SHP77 treated with DMSO at 0.1 percent for 48 hours (cell line): ENCODE measurements at regions not wholly inside any gene's neighbourhood (a gene's known extent, or its start where the extent isn't known, plus 50 kb on each side); places are given as distances from the start of the nearest gene placed in this dataset.
"Not testable (repeated sequence)": the region's sequence is repeated elsewhere in the genome, so short reads cannot be mapped to it uniquely, and the experiment has no call there.

ENCODE experiments used
- DNase-seq: peaks from one replicate; lab custom pipeline; 2025; lab: John Stamatoyannopoulos, UW

- no peak for DNase-seq
These were observed 64.5 kb upstream of the ATXN1 start for GRCh38 chr6:16825784-16826183.

DNA sequence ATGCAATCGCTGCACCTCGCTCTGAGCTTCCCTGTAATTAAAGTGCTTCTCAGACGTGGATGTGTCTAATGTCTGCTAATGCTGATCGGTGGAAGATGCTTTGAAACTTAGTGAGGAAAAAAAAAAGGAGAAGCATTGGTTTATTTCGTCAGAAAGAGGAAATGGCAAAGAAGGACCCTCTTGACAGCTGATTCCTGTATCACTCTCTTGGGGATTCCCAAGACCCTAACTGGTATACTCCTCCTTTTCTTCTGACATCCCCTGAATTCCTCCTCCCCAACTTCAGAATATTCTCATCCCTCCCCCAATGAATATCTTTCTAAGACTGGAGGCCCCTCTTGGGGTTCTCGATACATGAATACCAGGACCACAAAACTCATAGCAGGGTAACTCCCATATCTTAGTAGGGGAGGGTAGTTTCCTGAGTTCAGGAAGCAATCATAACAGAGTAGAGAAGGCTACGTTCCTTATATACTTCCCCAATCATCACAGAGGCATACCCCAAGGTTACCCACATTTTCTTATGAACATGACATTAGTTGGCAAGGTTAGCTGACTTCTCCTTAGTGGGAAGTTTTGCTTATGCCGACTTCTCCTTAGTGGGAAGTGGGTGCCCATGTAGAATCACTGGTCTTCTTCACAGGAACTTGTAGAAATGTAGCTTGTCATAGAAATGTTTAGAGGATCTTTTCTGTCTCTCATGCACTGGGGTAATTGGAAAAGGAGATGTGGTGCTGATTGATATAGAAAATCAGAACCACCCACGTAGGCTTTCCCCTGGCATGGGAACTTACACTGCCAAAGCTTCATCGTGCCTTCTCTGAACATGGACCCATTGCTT lies 63.8 kb upstream of the ATXN1 start:
- DNase-seq, result no peak

GRCh38 chr6:16823718-16824352 lies 62.6 kb upstream of the ATXN1 start:
- no peak for DNase-seq

DNA sequence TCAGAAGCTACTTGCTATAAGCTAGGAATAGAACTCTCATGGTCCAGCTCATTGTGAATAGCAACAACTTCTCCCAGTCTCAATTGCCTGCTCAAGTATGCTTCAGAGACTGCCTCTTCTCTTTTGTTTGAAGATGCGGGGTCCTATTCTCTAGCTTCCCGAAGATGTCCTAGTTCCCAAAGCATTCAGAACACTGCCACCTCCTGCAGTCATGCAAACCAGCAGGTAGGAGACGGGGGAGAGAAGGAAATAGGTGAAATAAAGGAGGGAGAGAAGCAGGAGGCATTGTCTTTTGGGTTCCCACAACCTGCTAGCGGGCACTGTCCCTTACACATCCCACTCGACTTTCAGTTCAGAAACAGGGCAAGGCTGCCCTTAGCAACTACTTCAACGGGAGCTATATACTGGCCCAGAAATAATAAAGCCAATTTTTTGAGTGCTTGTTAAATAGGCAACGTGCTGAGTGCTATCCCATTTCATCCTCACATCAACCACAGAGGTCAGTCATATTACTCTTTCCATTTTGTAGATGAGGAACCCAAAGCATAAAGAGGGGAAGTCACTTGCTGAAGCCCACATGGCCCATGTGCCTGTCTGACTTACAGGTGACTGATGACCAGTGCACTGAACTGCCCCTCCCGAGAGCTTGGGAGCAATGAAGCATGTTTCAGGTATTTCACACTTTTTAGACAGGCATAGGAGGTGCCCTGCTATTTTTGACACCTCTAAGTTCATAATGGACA lies 61.9 kb upstream of the ATXN1 start:
- DNase-seq, result no peak

DNA sequence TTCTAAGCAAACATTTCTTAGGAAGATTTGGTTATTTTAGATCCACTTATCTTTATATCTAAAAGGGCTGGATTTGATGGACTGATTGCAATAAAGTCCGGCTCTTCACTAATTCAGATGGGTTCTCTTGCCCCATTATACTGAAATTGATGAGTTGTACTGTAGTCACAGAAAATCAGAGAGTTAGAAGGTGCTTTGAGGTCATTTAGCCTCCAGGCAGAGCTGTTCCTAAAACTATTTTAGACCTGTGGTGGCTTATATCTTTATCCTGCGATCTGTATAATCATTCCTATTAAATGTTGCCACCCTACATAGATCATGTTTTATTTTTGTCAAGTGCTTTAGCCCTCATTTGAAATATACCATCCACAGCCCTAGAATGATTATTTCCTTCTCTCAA lies 61.3 kb upstream of the ATXN1 start:
- no peak for DNase-seq

DNA sequence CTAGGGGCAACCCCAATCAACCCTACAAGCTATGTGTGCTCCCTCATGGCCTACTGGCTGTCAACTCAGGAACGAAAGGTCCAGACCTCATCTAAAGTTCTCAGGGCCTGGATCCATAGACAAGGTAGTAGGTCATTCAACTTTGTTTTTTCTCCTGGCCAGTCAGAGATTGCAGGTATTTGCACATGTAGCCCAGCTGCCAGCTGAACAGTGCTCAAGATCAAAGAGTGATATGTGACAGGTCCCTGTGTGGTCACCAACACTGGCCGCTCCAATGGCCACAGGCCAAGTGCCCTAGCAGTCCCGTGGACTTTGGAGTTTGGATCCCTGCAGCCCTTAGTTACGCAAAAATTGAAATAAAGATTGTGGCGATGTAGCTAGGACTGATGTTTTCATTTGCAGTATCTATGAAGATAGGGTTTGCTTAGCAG lies 60.6 kb upstream of the ATXN1 start:
- no peak for DNase-seq

- DNase-seq, result not testable (repeated sequence)
These were observed 59.0 kb upstream of the ATXN1 start for GRCh38 chr6:16820262-16820661.

DNA sequence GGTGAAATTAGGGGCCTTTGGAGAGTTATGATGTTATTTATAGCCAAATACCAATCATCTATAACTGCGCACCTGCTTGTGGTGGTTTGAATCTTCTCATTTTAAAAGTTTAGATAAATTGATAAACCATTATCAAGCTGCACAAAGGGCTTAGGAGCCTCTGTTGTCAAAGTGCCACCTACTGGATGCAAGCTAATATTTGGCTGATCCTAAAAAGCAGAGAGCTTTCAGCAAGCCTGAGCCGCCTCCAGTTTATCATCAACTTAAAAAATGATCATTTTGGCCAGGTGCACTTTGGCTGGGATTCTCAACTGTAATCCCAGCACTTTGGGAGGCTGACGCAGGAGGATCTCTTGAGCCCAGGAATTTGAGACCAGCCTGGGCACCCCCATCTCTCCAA lies 58.5 kb upstream of the ATXN1 start:
- no peak for DNase-seq

GRCh38 chr6:16818992-16819626 lies 57.8 kb upstream of the ATXN1 start:
- DNase-seq, result no peak

GRCh38 chr6:16817594-16817993 lies 56.3 kb upstream of the ATXN1 start:
- DNase-seq, result no peak

DNA sequence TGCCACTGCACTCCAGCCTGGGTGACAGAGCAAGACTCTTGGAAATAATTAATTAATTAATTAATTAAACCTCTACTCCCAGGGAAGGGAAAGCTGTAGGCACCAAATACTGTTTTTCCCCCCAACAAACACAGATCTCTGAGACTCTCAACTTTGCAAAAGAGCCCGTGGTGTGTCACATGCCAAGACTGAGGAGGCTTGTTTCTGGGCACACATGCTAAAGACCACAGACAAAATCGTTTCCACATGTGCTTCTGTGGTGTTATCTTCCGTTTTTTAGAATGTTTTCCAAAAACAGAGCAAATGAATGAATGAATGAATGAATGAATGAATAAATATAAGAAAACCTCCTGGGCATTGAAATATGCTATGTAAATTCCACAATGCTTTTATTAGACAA lies 55.6 kb upstream of the ATXN1 start:
- no peak for DNase-seq

DNA sequence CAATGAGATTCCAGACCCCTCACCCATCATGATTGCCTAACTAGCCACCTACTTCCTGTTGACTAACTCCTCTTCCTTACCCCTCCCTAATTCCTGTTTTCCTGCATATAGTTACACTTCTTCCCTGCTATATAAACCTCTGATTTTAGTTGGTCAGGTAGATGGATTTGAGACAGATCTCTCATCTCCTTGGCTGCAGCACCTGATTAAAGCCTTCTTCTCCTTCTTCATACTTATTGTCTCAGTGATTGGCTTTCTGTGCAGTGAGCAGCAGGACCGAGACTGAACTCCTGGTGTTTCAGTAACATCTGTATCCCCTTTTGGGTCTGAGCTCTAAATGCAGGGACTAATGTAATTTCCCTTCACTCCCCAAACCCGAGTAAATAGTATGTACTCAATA lies 51.7 kb upstream of the ATXN1 start:
- no peak for DNase-seq

GRCh38 chr6:16811277-16811979 lies 50.2 kb upstream of the ATXN1 start:
- DNase-seq, result no peak
